Neuronal stem cell (in vitro differentiated cells): ENCODE measurements at regions not wholly inside any gene's neighbourhood (a gene's known extent, or its start where the extent isn't known, plus 50 kb on each side); places are given as distances from the start of the nearest gene placed in this dataset.
A peak's percentile ranks its signal among the peaks of the same experiment; 100 is the strongest.

Experiments
- DNase-seq: peaks from one replicate; pipeline ENCODE4 v3.0.0-alpha.2; 2013; ENCODE audit warnings: low spot score
- H2AFZ ChIP-seq: one replicate; pipeline ENCODE4 v1.6.1; 2013; ENCODE audit warnings: mild to moderate bottlenecking, low read length, inconsistent platforms
- H2AK5ac ChIP-seq: 2 replicates; pipeline ENCODE4 v1.6.1; 2013; ENCODE audit warnings: low read depth, mild to moderate bottlenecking, inconsistent platforms, low read length, moderate library complexity, mixed read lengths
- H2BK120ac ChIP-seq: 2 replicates; pipeline ENCODE4 v1.6.1; 2013; ENCODE audit warnings: low read depth, mild to moderate bottlenecking, inconsistent platforms, low read length, moderate library complexity, mixed read lengths
- H2BK12ac ChIP-seq: one replicate; pipeline ENCODE4 v1.6.1; 2013; ENCODE audit warnings: low read length, inconsistent platforms
- H2BK15ac ChIP-seq: 2 replicates; pipeline ENCODE4 v1.6.1; 2013; ENCODE audit warnings: mild to moderate bottlenecking, low read length, inconsistent platforms, mixed read lengths
- H2BK5ac ChIP-seq: one replicate; pipeline ENCODE4 v1.6.1; 2013; ENCODE audit warnings: inconsistent platforms, mild to moderate bottlenecking, low read length, moderate library complexity
- H3K14ac ChIP-seq: one replicate; pipeline ENCODE4 v1.6.1; 2013; ENCODE audit warnings: low read length, inconsistent platforms
- H3K18ac ChIP-seq: 2 replicates; pipeline ENCODE4 v1.6.1; 2013; ENCODE audit warnings: low read length, inconsistent platforms
- H3K23ac ChIP-seq: 2 replicates; pipeline ENCODE4 v1.6.1; 2013; ENCODE audit warnings: low read depth, mild to moderate bottlenecking, mixed read lengths, low read length, inconsistent platforms; ENCODE audit not compliant: poor library complexity
- H3K27ac ChIP-seq: replicated peaks from 3 replicates; pipeline ENCODE4 v1.5.1; 2013; ENCODE audit warnings: low read length, inconsistent platforms
- H3K27me3 ChIP-seq, 3 experiments: 2 replicates each; pipeline ENCODE4 v1.6.1; 2013; ENCODE audit warnings: low read length in 3 of 3, mild to moderate bottlenecking in 2 of 3, inconsistent platforms in 1 of 3, low read depth in 1 of 3, mixed read lengths in 1 of 3, moderate library complexity in 1 of 3; ENCODE audit not compliant: control insufficient read depth in 3 of 3, insufficient read depth in 3 of 3
- H3K36me3 ChIP-seq, 2 donors: replicated peaks in 1 of 2; 2 replicates each; pipeline ENCODE4 v1.6.1; 2013; ENCODE audit warnings: low read length in 2 of 2; ENCODE audit not compliant: control insufficient read depth in 2 of 2, insufficient read depth in 2 of 2
- H3K4ac ChIP-seq: 2 replicates; pipeline ENCODE4 v1.6.1; 2013; ENCODE audit warnings: inconsistent platforms, mild to moderate bottlenecking, low read length, moderate library complexity
- H3K4me1 ChIP-seq, 2 donors: 1 replicate in 1 of 2; 2 replicates in 1 of 2; pipeline ENCODE4 v1.6.1; 2013; ENCODE audit warnings: low read length in 2 of 2, low read depth in 1 of 2; ENCODE audit not compliant: control insufficient read depth in 2 of 2, insufficient read depth in 1 of 2
- H3K4me2 ChIP-seq: one replicate; pipeline ENCODE4 v1.6.1; 2013; ENCODE audit warnings: mild to moderate bottlenecking, low read length, inconsistent platforms; ENCODE audit not compliant: insufficient read depth, poor library complexity, severe bottlenecking
- H3K4me3 ChIP-seq, 2 donors: 2 replicates each; pipeline ENCODE4 v1.5.1; 2013; ENCODE audit warnings: low read length in 2 of 2, mild to moderate bottlenecking in 2 of 2, inconsistent platforms in 1 of 2, moderate library complexity in 1 of 2
- H3K79me1 ChIP-seq: one replicate; pipeline ENCODE4 v1.6.1; 2013; ENCODE audit warnings: low read depth, mild to moderate bottlenecking, inconsistent platforms, low read length, moderate library complexity
- H3K9ac ChIP-seq: one replicate; pipeline ENCODE4 v1.6.1; 2013; ENCODE audit warnings: mild to moderate bottlenecking, low read depth, low read length, inconsistent platforms; ENCODE audit not compliant: poor library complexity
- H3K9me3 ChIP-seq, 2 donors: replicated peaks in 1 of 2; 2 replicates each; pipeline versions ENCODE3 to v1.6.1; 2013; ENCODE audit warnings: low read length in 2 of 2, mild to moderate bottlenecking in 2 of 2, inconsistent platforms in 1 of 2, low read depth in 1 of 2, mixed read lengths in 1 of 2, moderate library complexity in 1 of 2; ENCODE audit not compliant: control insufficient read depth in 2 of 2, insufficient read depth in 1 of 2
- H4K8ac ChIP-seq: one replicate; pipeline ENCODE4 v1.6.1; 2013; ENCODE audit warnings: low read depth, mild to moderate bottlenecking, inconsistent platforms, low read length, moderate library complexity
- H4K91ac ChIP-seq: one replicate; pipeline ENCODE4 v1.6.1; 2013; ENCODE audit warnings: low read length, low read depth, mild to moderate bottlenecking, inconsistent platforms; ENCODE audit not compliant: poor library complexity
- WGBS, 2 donors: extraction: QIAGEN DNeasy Blood & Tissue Kit; methylation state at CpG; one replicate each; pipeline ENCODE4 v1.1.7; 2013; ENCODE audit warnings: missing lambda C conversion rate in 2 of 2, mixed read lengths in 1 of 2; ENCODE audit not compliant: insufficient read length in 2 of 2, insufficient replicate concordance in 1 of 2; ENCODE audit errors: extremely low coverage in 2 of 2; 5-methylcytosine and 5-hydroxymethylcytosine counted together

DNA sequence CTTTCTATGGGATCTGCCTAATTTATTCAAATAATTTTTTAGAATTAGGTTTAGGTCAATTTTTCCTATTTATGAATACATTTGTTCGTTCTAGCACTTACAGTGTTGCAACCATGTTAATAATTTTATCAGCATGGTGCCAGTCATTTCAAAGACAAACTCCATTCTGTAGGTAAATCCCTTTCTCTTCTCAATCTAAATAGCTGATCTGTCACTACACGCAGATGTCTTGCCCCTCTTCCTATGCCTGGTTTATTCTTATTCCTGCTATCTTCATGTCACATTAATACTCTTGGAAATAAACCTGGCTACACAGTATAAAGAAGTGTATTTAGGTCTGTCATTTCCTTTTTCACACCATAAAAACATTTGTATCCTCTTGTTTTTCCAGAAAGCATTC lies 1172.4 kb downstream of the BRINP3 start:
- Histone ChIP-seq H3K4me3 (no peak overlapping the region), H2BK5ac (no peak overlapping the region), H3K23ac (no peak overlapping the region), H2AK5ac (no peak overlapping the region), H3K27me3 (no peaks in the 10 kb centered on the region), H2BK12ac (no peak overlapping the region), H3K4me2 (no peak overlapping the region), H3K9me3 (no peaks in the 10 kb centered on the region), H3K36me3 (no peaks in the 10 kb centered on the region), H4K91ac (no peak overlapping the region), H3K4me1 (no peaks in the 10 kb centered on the region), H3K79me1 (no peaks in the 10 kb centered on the region), H2BK15ac (no peak overlapping the region), H2AFZ (no peak overlapping the region), H4K8ac (no peak overlapping the region), H3K27ac (no peak overlapping the region), H3K14ac (no peak overlapping the region), H3K18ac (no peak overlapping the region), H3K9ac (no peak overlapping the region), H3K4ac (no peak overlapping the region), H2BK120ac (no peak overlapping the region)
- no peak for DNase-seq
- WGBS, 2 donors, result no CpG with 5 or more reads among the region's 2 CpGs

DNA sequence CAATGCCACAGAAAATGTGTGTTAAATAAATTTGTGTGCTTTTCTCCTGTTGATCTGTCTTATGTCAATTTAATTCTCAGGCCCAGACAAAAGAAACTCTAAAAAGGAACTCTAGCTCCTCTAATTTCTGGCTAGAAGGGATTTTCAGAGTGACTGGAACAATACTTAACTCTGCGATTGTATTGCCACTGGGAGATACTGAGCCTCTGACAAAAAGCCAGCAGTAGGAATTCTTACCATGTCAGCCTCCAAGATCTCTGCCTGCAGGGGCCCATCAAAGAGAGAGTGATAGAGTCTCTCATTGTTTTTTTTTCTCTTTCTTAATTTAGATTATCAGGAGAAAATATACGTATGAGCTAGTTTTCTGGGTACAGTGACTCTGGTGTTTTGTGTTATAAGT lies 1165.7 kb downstream of the BRINP3 start:
- no peak overlapping the region for H3K18ac ChIP-seq
- no peak overlapping the region for H4K91ac ChIP-seq
- H3K9me3 ChIP-seq, result no peaks in the 10 kb centered on the region
- H3K23ac ChIP-seq, result no peak overlapping the region
- H2BK120ac ChIP-seq, result no peak overlapping the region
- no peaks in the 10 kb centered on the region for H3K36me3 ChIP-seq
- no peak overlapping the region for H2BK12ac ChIP-seq
- no peak overlapping the region for H2AK5ac ChIP-seq
- no peak overlapping the region for H2BK5ac ChIP-seq
- H3K79me1 ChIP-seq, result no peaks in the 10 kb centered on the region
- peak; percentile 12 for DNase-seq
- H2AFZ ChIP-seq, result peak overlapping the region; percentile 76
- no peak overlapping the region for H3K14ac ChIP-seq
- H2BK15ac ChIP-seq, result no peak overlapping the region
- H3K4me1 ChIP-seq, result peaks cover 6% of the 10 kb centered on the region in 2 donors
- H3K4ac ChIP-seq, result no peak overlapping the region
- H3K9ac ChIP-seq, result no peak overlapping the region
- WGBS, 2 donors, result no CpG with 5 or more reads among the region's 2 CpGs
- H3K4me3 ChIP-seq, result no peak overlapping the region
- no peaks in the 10 kb centered on the region for H3K27me3 ChIP-seq
- no peak overlapping the region for H4K8ac ChIP-seq
- no peak overlapping the region for H3K4me2 ChIP-seq
- H3K27ac ChIP-seq, result peak overlapping the region; percentile 43

GRCh38 chr1:189312499-189312898 lies 1165.2 kb downstream of the BRINP3 start:
- no peak overlapping the region for H3K14ac ChIP-seq
- no peak overlapping the region for H4K8ac ChIP-seq
- peak overlapping the region; percentile 76 for H2AFZ ChIP-seq
- no peak overlapping the region for H3K4ac ChIP-seq
- no peak overlapping the region for H3K27ac ChIP-seq
- no peak overlapping the region for H2AK5ac ChIP-seq
- no peak overlapping the region for H2BK120ac ChIP-seq
- no peak overlapping the region for H2BK5ac ChIP-seq
- H3K27me3 ChIP-seq, result no peaks in the 10 kb centered on the region
- peaks cover 6% of the 10 kb centered on the region in 2 donors for H3K4me1 ChIP-seq
- H3K4me3 ChIP-seq, result no peak overlapping the region
- no peak overlapping the region for H3K4me2 ChIP-seq
- no peak overlapping the region for H2BK15ac ChIP-seq
- H3K79me1 ChIP-seq, result no peaks in the 10 kb centered on the region
- no peak overlapping the region for H3K23ac ChIP-seq
- H3K9me3 ChIP-seq, result no peaks in the 10 kb centered on the region
- no peaks in the 10 kb centered on the region for H3K36me3 ChIP-seq
- H4K91ac ChIP-seq, result no peak overlapping the region
- DNase-seq, result no peak
- no peak overlapping the region for H2BK12ac ChIP-seq
- H3K18ac ChIP-seq, result no peak overlapping the region
- no peak overlapping the region for H3K9ac ChIP-seq

DNA sequence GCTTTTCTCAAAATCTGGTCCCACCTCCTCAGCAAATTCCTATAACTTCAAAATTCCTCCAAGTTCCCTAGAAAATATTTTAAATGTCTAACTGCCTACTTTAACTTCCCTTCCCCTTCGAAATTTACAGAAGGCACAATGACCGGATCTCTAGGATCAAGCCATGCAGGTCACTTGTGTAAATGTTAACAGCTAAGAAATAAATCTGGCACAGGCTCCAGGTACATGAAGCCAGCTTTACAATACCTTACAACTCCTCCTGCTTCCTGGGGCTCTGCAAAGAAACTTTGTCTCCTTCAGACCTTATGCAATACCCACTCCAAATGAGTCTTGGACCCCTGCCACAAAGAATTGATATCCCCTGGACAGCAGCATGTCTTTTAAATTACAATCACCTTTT lies 1164.2 kb downstream of the BRINP3 start:
- H3K4me2 ChIP-seq, result no peak overlapping the region
- H3K23ac ChIP-seq, result no peak overlapping the region
- H2AFZ ChIP-seq, result peak overlapping the region; percentile 13
- no CpG with 5 or more reads among the region's 2 CpGs for WGBS, 2 donors
- H3K79me1 ChIP-seq, result no peaks in the 10 kb centered on the region
- no peak overlapping the region for H3K9ac ChIP-seq
- no peak overlapping the region for H3K4me3 ChIP-seq
- no peak overlapping the region for H3K18ac ChIP-seq
- H3K27ac ChIP-seq, result no peak overlapping the region
- no peak overlapping the region for H3K14ac ChIP-seq
- no peaks in the 10 kb centered on the region for H3K9me3 ChIP-seq
- no peak overlapping the region for H2BK120ac ChIP-seq
- no peak overlapping the region for H3K4ac ChIP-seq
- no peak overlapping the region for H2BK5ac ChIP-seq
- DNase-seq, result no peak
- no peak overlapping the region for H4K91ac ChIP-seq
- H2AK5ac ChIP-seq, result no peak overlapping the region
- H2BK15ac ChIP-seq, result no peak overlapping the region
- peaks cover 6% of the 10 kb centered on the region in 2 donors for H3K4me1 ChIP-seq
- no peaks in the 10 kb centered on the region for H3K36me3 ChIP-seq
- no peak overlapping the region for H4K8ac ChIP-seq
- no peak overlapping the region for H2BK12ac ChIP-seq
- H3K27me3 ChIP-seq, result no peaks in the 10 kb centered on the region
